HG03342 (cell line): ENCODE measurements at regions not wholly inside any gene's neighbourhood (a gene's known extent, or its start where the extent isn't known, plus 50 kb on each side); places are given as distances from the start of the nearest gene placed in this dataset.

Source experiments
- ATAC-seq: cut with Tn5 transposase; IDR thresholded peaks from one replicate; pipeline ENCODE4 v1.9.1; 2021; ENCODE audit warnings: mild to moderate bottlenecking, moderate library complexity; ENCODE audit not compliant: unreplicated experiment

- ATAC-seq = no peak
These were observed 93.7 kb upstream of the RGMA start for GRCh38 chr15:93182703-93183205.

DNA sequence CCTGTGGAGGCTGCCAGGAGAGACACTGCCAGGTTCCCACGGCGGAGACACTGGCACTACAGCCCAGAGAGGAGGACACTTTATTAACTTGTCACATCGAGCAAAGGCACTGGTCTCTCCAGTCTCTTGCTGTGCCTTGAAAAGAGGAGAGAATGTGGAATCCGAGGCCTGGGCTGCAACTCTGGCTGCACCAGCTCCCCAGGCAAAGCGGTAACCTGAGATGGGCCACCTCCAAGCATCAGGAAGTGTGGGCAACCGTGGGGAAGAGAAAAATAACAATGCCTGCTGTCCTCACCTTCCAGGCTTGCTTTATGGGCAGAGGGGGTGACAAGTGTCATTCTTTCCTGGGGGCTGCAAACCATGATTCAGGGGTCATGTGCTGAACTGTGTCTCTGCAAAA is 91.6 kb upstream of the RGMA start:
- ATAC-seq = no peak

DNA sequence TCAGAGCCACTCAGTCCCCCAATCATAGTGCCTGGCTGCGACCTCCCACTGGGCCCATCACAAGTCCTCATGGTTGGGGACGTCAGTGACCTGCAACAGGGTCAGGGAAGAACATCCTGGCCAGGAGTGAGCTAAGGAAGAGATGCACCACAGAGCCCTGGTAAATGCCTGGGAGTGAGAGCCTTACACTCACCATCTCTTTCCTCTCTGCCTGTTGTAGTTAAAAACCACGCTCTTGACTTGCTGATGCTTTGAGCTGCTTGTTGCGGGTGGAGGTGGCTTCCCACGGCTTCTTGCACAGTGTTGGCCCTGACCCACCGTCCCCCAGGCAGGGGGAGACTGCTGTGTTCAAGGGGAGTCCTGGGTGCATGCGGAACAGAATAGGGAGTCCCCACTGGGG is 91.1 kb upstream of the RGMA start:
- no peak for ATAC-seq

DNA sequence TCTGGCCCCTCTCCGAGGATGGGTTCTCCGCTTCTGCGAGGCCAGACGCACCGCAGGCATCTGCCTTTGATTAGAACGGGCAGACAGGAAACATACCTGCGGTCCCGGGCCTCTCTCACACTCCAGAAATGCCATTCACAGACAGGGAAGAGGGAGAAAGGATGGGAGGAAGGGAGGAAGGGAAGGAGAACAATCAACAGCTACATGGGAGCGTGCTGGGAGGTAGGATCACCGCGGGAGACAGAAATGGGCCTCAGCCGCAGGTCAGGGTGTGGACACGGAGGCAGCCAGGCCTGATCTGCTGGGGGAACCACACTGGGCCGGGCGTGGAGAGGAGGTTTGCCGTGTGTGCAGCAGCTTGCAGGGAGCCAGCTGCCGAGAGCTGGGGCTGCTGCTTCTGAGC is 90.7 kb upstream of the RGMA start:
- no peak for ATAC-seq

DNA sequence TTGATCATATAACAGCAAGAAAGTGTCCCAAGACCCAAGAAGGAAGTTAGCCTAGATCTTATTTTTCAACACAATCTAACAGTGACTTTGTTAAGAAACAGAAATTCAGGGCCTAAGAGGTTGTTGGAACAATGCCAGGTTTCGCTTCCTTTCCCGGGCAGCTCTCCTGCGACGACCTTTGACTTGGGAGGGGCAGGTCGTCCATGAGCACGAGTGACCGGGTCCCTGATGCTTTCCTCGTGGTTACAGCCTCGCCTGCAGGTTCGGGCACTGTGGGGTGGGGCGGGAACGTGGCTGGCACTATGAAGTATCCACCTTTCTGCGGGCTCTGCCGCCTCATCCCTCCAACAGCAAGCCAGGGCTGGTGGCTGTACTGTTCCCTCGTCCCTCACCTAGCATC is 90.1 kb upstream of the RGMA start:
- ATAC-seq = peak; percentile 73

DNA sequence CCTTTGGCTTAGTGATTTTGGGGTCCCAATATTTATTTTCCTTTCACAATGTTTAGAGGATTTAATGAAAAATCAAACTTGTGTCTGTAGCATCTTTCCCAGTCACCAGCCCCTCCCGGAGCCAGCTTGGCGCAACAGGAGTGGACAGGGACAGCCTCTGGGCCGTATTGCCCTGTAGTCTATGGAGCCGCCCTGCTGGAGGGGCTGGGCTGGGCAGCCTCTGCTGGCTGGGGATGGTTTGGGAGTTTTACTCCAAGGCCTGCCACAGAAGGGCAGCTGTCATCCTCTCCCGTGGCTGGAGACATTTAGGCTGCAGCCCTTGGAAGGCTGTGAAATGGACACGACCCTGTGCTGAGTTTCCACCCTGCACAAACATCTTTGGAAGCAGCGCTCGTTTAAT is 89.4 kb upstream of the RGMA start:
- no peak for ATAC-seq

DNA sequence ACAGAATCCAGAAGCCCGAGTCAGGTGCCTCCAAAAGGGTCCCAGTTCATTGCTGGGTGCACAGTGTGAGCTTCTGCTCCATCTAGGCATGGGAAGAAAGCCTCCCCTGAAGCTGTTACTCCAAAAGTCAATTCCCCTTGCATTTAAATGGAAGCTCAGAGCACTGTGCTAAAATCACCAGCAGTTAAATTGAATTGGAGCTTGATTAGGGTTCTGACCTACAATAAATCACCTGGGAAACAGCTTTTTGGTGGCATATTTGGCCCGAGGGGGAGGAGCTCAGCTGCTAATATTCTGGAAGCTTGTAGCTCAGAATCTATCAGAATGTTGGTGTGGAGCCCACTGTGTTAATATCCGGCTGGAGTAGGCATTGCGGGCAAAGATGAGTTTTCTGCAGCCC is 87.1 kb upstream of the RGMA start:
- no peak for ATAC-seq

DNA sequence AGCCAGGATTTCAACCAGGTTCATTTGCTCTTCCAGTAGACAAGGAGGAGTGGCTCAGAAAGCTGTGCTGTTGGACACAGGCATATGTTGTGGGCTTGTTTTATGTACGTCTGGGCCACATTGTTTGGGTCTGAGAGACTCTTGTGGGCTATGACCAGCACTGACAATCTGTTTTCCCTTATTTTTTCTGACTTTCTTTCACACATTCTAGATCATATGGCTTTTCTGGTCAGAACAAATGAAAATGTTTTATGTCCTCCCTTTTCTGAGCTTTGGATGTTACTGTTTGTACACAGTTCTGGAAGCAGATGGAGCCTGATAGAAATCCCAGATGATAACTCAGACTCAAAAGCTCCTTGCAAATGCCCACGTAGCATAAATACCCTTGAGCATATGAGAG is 85.8 kb upstream of the RGMA start:
- ATAC-seq = no peak

- peak; percentile 43 for ATAC-seq
These were observed 84.4 kb upstream of the RGMA start for GRCh38 chr15:93173369-93173768.

DNA sequence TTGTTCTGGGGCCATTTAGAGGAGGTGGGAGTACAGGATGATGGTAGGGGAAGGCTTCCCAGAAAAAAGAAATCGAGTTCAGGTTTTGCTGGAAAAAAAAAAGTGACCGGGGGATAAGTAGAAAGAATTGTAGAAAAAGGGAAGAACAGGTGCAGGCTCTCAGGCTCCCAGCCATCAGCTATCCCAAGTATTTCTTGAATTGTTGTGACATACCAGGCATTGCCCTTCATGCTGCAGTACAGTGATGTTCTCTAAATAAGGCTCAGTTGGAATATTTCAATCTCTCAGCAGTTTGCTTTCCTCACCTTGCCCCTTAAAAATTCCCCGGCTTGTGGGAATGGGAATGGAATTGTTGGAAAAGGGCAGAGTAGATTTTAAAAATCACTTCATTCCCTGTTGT is 82.5 kb upstream of the RGMA start:
- no peak for ATAC-seq

DNA sequence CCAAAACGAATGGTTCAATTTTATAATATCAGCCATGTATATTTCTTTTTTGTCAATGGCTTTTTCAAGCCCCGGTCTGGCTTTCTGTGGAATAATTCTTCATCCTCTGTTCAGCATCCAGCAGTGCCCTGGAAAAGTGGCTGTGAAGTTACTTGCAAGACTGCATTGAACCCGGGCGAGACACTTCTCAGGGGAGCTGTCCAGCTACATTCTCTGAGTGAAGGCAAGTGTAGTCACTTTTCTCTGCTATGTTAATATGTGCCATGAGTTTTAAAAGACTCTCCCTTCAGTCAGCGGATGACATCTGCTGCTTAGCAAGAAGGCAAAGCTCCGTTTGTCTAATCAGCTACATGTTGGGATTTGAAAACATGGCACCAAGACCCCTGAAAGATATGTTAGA is 81.3 kb upstream of the RGMA start:
- ATAC-seq = no peak

- ATAC-seq = no peak
These were observed 79.9 kb upstream of the RGMA start for GRCh38 chr15:93168910-93169309.

DNA sequence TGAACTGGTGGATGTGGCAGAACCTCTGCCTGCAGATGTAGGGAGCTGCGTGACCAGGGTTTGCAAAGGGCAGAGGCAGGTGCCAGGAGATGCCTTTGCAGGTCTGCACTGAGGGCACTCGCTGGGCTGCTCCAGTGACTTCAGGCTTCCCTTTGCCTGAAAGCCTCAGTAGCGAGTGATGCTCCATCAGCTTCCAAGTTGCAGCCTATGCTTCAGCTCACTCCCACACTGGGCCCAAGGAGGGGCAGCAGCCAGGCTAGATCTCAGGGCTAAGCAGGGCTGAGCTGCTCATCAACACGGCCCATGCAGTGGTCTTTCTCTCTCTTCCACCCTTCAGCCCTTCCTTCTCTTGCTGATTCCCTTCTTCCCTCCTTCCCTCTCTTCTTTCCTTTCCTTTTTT is 78.3 kb upstream of the RGMA start:
- ATAC-seq = no peak

- no peak for ATAC-seq
These were observed 77.7 kb upstream of the RGMA start for GRCh38 chr15:93166675-93167074.

DNA sequence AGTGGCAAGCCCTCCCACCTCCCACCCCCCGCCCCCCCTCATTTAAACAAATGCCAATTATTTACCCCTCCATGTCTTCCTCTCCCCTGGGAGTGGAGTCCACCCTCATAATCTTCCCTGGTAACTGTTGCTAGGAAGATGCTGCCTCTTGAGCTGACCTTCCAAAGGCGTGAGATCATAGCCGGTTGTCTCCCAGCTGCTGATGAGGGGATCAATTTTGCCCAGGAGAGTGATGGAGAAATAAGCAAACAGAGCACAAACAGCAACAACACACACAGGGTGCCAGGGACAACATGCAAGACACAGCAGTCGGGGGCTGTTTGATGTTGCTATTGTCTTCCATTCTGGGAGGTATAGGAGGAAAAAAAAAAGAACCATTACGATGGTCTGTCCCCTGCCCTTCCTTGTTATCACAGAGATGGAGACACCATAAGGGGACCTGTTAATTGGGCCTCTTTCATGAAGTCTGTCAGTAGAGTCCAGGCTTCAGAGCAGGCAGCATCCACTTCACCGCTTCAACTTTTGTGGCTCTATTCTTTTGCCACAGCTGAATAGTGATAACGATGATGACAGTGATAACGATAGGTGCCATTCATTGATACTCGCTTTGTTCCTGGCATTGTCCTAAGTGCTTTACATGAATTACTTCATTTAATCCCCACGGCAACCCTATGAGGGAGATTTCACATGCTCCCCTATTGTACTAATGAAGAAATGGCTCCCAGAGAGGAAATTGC is 76.9 kb upstream of the RGMA start:
- ATAC-seq = no peak

- no peak for ATAC-seq
These were observed 75.4 kb upstream of the RGMA start for GRCh38 chr15:93164409-93164808.

- no peak for ATAC-seq
These were observed 73.5 kb upstream of the RGMA start for GRCh38 chr15:93162560-93162959.

DNA sequence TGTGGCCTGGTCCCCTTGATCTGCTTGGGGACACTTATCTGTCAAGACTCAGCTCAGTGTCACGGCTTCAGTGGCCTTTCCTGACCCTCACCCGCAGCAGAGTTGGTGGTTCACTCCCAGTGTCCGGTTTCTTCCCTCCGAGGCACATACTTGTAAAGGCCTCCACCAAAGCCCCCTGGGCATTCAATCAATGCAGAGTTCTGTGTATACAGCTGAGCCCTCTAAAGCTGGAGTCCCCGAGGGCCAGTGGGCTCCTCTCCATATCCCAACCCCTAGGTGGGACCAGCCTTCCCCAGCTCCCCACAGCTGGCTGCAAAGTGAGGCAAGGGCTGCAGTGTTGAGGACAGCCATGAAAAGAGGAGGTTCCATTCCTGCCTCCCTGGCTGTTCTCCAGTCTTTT is 70.9 kb upstream of the RGMA start:
- no peak for ATAC-seq

GRCh38 chr15:93158097-93158900 is 69.3 kb upstream of the RGMA start:
- ATAC-seq = no peak

DNA sequence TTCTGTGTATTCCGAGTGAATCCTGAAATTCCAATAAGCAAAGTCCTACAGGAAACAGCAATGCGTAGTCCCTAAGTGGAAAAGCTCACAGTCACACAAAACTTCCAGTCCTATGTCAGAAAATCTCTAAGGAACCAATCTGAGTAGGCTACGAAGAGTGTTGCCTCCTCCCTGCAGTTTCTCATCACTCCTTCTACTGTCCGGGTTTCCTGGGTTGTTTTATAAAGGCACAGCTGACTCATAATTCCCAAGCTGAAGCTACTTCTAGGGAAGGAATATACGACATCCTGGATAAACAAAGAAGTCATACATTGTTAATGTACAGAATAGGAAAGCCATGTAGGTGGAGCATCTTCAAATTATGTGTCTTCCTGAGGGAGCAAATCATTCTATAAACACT is 65.7 kb upstream of the RGMA start:
- ATAC-seq = no peak

DNA sequence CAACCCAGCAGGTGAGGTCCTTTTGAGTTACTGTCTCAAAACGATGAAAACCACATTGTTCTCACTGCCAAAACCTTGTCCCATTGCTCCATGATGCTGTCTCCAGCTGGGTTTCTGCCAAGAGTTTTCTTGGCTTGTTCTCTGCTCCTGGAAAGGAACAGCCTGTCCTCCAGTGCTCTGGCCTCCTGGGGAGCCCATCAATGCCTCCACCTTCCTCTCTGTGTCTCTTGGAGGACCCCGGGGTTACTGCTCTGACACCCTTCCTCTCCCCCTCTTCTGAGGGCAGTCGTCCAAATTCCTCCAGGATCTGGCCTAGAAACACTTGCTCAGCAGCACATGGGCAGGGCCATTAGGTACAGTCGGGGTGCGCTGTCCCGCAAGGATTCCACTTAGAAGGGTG is 63.9 kb upstream of the RGMA start:
- no peak for ATAC-seq

GRCh38 chr15:93152360-93152759 is 63.3 kb upstream of the RGMA start:
- ATAC-seq = no peak
